ENCODE measurements at regions not wholly inside any gene's neighbourhood (a gene's known extent, or its start where the extent isn't known, plus 50 kb on each side); places are given as distances from the start of the nearest gene placed in this dataset.
"Not testable (repeated sequence)": the region's sequence is repeated elsewhere in the genome, so short reads cannot be mapped to it uniquely, and the experiment has no call there.

GRCh38 chr9:24824607-24825006 is 278.9 kb upstream of the IZUMO3 start:
- in situ Hi-C loops (cut with MboI; ENCODE audit: low sequenced_read_pairs, unreplicated experiment): no loop called here
- no peak for DNase-seq (ENCODE audit: low spot score)
- TF ChIP-seq CTCF (IDR thresholded peaks at IDR 0.05; ENCODE audit: borderline replicate concordance, control extremely low read depth, extremely low read depth, insufficient read depth, missing control alignments): no peak

- in situ Hi-C loops (cut with MboI; ENCODE audit: low sequenced_read_pairs, unreplicated experiment): no loop called here
- DNase-seq (ENCODE audit: low spot score): no peak
- no peak for TF ChIP-seq CTCF (IDR thresholded peaks at IDR 0.05; ENCODE audit: borderline replicate concordance, control extremely low read depth, extremely low read depth, insufficient read depth, missing control alignments)
Measured at GRCh38 chr9:24820196-24820595, 274.5 kb upstream of the IZUMO3 start.

- no peak for TF ChIP-seq CTCF (IDR thresholded peaks at IDR 0.05; ENCODE audit: borderline replicate concordance, control extremely low read depth, extremely low read depth, insufficient read depth, missing control alignments)
- in situ Hi-C loops (cut with MboI; ENCODE audit: low sequenced_read_pairs, unreplicated experiment): no loop called here
- no peak for DNase-seq (ENCODE audit: low spot score)
Measured at GRCh38 chr9:24817756-24818155, 272.1 kb upstream of the IZUMO3 start.

GRCh38 chr9:24816006-24816405 is 270.3 kb upstream of the IZUMO3 start:
- DNase-seq (ENCODE audit: low spot score): no peak
- no peak for TF ChIP-seq CTCF (IDR thresholded peaks at IDR 0.05; ENCODE audit: borderline replicate concordance, control extremely low read depth, extremely low read depth, insufficient read depth, missing control alignments)
- in situ Hi-C loops (cut with MboI; ENCODE audit: low sequenced_read_pairs, unreplicated experiment): no loop called here

- TF ChIP-seq CTCF (IDR thresholded peaks at IDR 0.05; ENCODE audit: borderline replicate concordance, control extremely low read depth, extremely low read depth, insufficient read depth, missing control alignments): no peak
- no peak for DNase-seq (ENCODE audit: low spot score)
- in situ Hi-C loops (cut with MboI; ENCODE audit: low sequenced_read_pairs, unreplicated experiment): no loop called here
Measured at GRCh38 chr9:24801344-24801743, 255.6 kb upstream of the IZUMO3 start.

GRCh38 chr9:24793787-24794186 is 248.1 kb upstream of the IZUMO3 start:
- in situ Hi-C loops (cut with MboI; ENCODE audit: low sequenced_read_pairs, unreplicated experiment): no loop called here
- DNase-seq (ENCODE audit: low spot score): no peak
- no peak for TF ChIP-seq CTCF (IDR thresholded peaks at IDR 0.05; ENCODE audit: borderline replicate concordance, control extremely low read depth, extremely low read depth, insufficient read depth, missing control alignments)

- DNase-seq (ENCODE audit: low spot score): no peak
- in situ Hi-C loops (cut with MboI; ENCODE audit: low sequenced_read_pairs, unreplicated experiment): no loop called here
- TF ChIP-seq CTCF (IDR thresholded peaks at IDR 0.05; ENCODE audit: borderline replicate concordance, control extremely low read depth, extremely low read depth, insufficient read depth, missing control alignments): no peak
Measured at GRCh38 chr9:24776226-24776625, 230.5 kb upstream of the IZUMO3 start.

GRCh38 chr9:24774199-24774598 is 228.5 kb upstream of the IZUMO3 start:
- in situ Hi-C loops (cut with MboI; ENCODE audit: low sequenced_read_pairs, unreplicated experiment); DNase-seq (ENCODE audit: low spot score): not testable (repeated sequence)
